NOMO-1 (cell line): ENCODE measurements at regions not wholly inside any gene's neighbourhood (a gene's known extent, or its start where the extent isn't known, plus 50 kb on each side); places are given as distances from the start of the nearest gene placed in this dataset.

Experiments
- DNase-seq, 2 experiments: peaks; one replicate each; lab custom pipeline; 2025; ENCODE audit not compliant: unreplicated experiment in 2 of 2; lab: John Stamatoyannopoulos, UW

DNA sequence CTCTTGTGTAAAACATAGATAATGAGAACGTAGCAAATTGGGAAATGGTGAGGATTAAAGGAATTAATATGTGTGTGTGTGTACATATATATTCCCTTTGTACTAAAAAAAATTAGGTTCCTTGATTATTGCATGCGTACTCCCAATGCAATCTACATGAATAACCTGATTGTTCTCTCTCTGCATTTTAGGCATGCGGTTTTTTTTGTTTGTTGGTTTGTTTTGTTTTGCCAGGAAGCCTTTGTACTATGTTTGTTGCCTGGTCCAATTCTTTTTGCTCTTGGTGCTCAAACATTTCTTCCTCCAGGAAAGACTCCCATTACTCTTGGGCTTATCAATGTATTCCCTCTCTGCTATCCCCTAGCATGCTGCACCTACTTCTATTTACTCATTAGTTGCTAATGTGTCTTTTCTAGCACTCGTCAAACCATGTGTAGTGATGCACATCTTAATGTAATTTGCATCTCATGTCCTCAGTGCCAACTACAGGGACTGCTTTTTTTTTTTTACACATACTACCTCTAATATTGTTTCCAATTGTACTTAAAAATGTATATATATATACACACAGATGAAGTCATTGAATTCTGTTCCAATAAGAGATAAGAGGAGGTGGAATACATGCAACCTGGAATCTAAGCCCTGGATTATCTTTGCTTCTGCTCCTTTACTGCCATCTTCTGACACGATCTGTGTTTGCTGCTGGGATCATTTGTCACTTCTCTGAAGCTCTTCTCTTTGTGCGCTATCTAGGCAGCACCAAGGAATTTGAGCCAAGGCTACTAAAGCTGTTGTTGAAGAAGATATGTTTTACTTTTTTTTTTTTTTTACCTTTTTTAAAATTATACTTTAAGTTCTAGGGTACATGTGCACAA lies 197.2 kb upstream of the ANO3 start:
- DNase-seq, result no peak

GRCh38 chr11:26137651-26138050 lies 194.3 kb upstream of the ANO3 start:
- no peak for DNase-seq

DNA sequence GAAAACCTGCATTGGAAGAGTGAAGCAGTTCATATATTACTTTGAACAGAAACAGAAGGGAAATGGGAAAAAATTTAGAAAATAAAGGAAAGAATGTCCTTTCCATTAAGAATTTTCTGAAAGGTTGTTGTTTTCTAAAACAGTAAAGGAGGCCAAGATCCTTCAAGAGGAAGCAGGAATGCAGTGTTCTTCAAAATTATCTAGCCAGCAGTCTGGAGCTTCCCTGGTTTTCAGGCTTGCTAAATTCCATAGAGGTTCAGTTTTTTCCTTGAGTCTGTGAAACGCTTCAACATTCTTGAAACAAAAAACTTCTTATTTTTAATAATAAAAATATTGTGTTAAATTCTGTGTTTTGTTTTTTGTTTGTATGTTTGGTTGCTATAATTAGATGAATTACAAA lies 189.0 kb upstream of the ANO3 start:
- no peak for DNase-seq

GRCh38 chr11:26143566-26144290 lies 188.2 kb upstream of the ANO3 start:
- no peak for DNase-seq

- no peak for DNase-seq
These were observed 187.6 kb upstream of the ANO3 start for GRCh38 chr11:26144291-26144690.

GRCh38 chr11:26144911-26145310 lies 187.0 kb upstream of the ANO3 start:
- DNase-seq, result no peak

DNA sequence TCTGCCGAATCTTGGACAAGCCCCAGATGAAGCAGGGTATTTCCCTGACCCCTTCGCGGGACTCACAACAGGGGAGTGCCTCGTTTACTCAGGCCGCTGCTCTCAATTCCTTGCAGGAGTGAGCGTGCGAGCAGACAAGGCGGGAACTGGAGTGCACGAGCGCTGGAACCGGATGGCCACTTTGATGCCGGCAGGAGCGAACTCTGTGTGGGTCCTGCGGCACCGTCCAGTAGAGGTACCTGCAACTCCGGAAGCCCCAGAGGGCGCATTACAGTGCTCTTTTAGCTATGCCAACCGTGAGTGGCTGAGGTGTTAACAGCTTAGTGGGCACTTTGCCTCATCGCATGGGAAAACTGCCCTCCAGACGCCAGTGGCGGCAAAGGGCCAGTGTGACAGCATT lies 182.3 kb upstream of the ANO3 start:
- no peak for DNase-seq

DNA sequence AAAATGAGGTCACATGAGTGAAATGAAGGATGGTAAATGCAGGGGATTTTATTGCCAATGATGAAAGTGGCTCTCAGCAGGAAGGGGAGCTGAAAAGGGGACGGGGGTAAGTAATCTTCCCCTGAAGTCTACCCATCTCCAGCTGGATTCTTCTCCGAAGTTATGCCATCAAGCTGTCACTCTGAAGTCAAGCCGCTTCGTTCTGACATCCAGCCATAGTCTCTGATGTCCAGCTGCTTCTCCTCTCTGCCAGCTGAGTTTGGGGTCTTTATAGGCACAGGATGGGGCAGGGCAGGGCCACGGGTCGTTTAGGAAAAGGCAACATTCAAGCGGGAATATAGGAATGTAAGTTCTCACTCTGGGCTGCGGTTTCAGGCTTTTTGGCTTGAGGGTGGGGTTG lies 181.9 kb upstream of the ANO3 start:
- peak in 1 of 2 experiments; percentile 31 for DNase-seq

- no peak for DNase-seq
These were observed 173.7 kb upstream of the ANO3 start for GRCh38 chr11:26158251-26158650.

DNA sequence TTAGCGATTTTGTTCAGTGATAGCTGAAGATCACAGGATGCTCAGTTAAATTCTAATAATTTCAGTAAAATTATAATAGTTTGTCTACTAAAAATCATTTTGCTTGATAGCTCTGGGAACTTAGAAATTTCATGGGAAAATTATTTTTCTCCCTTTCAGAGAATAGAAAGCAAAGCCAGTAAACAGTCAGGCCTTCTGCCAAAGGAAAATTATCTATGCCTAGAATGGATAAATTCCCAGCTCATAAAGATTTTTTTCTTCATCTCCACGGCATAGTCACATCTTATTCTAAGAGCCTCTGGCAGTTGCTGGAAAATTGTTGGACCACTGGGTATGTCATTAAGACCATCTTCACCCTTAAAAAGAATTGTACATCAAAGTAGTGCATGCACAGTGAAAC lies 169.6 kb upstream of the ANO3 start:
- DNase-seq, result no peak

DNA sequence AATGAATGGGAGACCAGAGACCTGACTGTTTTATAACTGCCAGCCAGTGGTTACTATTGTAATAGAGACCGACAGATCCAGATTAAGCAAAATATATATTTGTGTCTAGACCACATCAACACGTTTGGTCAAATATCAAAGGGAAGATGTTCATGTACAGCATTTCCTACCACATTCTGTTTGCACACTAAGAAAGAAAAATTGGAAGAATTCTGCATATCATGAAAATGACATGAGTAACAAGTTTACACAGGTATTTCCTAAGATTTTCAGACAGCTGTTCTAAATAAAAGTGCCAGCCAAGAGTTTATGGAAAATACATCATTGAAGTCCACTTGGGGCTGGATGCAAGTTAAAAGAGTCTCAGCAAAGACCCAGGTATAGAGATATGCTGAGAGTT lies 145.5 kb upstream of the ANO3 start:
- no peak for DNase-seq

DNA sequence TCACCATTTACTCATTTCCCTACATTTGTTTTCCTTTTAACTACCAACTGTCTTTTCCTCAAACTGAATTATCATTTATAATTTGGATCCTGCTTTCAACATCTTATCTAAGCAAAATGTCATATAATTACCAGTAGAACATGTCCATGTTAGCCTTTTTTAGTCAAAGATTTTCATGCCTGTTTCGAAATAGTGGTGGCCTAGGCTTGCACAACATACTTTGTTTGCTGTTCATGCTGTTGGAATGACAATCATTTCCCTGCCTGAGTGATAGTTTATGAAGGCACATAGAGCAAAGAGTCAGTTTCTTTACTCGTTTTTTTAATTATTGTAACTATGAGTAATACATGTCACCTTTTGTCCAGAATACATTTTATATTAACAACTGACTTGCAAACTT lies 144.3 kb upstream of the ANO3 start:
- peak in 1 of 2 experiments; percentile 14 for DNase-seq

DNA sequence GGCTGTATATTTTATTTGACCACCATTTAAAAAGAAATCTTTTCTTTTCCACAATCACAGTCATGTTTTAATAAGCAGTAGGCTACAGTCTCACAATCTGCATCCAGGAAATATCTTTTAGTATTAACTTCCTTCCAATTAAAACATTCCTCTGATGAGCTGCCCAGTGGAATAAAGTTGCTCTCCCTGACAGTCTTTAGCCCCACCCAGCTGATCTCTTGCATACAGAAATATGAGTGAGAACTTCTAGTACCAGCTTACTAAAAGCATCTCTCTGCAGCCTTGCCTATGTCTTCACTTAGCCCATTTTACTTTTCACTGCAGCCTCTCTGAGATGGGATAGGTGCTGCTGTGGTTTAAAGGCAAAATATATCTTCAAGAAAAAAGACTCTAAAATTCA lies 143.4 kb upstream of the ANO3 start:
- DNase-seq, result no peak

GRCh38 chr11:26191193-26191592 lies 140.7 kb upstream of the ANO3 start:
- no peak for DNase-seq

- DNase-seq, result no peak
These were observed 138.1 kb upstream of the ANO3 start for GRCh38 chr11:26193694-26194365.

DNA sequence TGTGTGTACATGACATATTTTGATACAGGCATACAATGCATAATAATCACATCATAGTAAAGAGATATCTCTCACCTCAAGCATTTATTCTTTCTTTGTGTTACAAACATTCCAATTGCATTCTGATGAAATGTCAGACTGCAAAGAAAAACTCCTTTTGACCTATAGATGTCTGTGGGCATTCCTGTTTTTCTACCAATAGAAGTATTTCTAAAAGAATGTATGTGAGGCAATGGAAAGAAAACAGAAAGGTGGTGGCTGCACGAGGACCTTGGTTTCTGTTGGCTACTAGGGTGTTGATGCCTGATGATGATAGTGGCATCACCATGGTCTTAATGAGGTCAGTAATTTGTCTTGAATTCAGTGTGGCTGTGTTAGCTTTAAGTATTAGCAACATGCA lies 137.0 kb upstream of the ANO3 start:
- DNase-seq, result no peak

DNA sequence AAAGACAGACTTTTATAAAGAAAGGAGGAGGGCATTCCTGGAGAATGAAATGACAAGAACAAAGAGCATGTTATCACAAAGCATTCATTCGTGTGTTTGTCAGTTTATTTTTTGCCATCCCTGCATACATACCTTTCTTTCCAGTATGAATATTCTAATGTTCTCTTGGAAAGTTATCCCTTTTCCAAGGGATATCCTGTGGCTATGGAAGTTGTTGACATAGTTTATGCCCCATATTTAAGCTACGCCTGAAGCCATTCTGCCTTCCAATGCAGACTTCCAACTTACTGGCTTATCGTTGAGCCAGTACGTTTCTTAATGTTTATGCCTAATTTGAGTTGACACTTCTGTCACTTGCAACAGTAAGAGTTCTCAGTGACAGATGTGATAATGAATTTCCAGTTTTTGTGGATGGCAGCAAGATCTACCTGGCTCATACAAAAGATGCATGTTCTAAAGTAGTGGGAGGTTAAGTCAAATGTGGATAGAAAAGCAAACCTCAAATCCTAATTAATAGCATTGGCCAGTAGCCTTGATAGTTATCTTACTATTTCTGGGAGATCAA lies 133.3 kb upstream of the ANO3 start:
- DNase-seq, result no peak

DNA sequence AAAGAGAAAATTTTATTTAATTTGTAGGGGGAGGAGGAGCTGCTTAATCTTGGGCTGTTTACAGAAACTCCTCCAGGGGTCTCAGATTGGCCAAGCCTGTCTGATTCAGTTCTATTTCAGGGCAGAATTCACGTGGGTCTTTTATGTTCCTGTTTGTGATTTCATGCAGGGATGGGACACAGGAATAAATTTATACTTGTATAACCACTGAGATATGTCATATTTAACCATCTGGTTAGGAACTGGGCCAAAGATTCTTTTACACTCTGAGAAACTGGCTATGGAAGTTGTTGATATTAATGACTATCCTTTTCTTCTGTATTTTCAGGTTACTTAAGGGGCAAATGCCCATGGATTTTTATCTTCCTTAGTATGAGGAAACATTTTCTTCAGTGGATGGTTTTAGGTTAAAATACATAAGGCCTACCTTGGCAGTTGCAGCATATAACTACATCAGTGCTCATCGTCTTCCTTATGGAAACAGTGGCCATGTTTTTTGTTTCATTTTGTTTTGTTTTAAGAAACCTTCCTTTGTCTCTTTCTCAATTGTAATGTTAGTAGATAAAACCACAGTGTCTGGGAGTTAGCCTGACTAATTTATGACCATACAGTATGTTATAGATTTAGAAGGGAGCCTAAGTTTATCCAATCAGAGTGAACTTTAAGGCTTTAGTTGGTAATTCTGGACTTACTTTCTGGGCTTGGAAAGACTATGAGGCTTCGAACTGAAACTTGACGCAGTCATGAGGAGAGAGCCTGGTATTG lies 132.4 kb upstream of the ANO3 start:
- no peak for DNase-seq

- DNase-seq, result no peak
These were observed 130.5 kb upstream of the ANO3 start for GRCh38 chr11:26201411-26201810.

DNA sequence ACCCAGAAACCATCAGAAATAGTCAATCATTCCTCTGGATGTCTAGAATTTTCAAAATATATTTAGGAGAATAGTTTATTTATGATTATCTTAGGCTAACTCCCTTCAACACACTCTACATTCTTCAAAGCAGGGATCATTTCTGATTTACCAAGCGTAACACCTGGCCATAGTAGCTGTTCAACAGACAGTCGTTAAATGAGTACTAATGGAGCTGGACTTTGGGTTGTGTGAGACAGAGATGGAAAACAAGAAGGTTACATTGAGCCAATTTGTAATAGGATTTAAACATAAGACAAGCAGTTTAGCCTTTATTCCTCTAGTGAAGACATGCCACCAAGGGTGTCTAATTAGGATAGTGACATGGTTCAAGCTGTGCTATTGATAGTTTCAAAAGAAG lies 129.2 kb upstream of the ANO3 start:
- DNase-seq, result no peak

DNA sequence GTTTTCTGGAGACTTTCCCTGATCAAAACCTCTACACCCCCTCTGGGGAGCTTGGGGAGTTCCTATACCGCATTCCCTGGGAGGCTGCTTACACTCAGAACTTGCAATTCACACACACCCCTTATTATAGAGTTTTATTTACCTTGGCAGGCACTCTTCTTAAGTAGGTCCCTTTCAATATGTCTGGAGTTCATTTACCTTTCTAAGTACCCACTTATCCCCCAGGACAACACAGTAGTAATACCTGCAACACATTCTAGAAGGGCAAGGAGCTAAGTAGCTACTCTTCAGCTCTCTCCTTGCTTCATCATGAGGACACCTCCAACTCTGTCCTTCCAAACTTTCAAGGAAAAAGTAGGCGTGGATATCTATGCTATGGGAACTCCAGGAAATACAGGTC lies 127.8 kb upstream of the ANO3 start:
- DNase-seq, result no peak
